ENCODE measurements at regions not wholly inside any gene's neighbourhood (a gene's known extent, or its start where the extent isn't known, plus 50 kb on each side); places are given as distances from the start of the nearest gene placed in this dataset.

DNA sequence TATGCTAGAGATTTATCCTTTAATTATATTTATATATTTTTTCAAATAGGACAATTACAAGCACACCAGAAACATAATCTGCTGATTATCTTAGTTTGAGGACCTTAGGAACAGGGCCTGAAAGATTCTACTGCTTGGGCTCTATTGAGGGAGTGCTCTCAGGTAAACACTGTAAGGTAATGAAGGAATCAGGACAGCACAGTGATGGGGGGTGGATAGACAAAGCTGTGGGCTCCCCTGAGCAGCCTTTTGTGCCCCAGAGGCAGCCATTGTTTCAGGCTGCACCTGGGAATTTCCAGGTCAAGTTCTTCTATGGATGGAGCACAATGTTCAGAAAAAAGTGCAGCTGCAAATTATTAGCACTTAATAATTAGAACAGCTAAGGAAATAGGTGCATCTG lies 848.0 kb upstream of the CADM2 start:
- Histone ChIP-seq H3K4me1 (ENCODE audit: control insufficient read depth, insufficient read depth, low read length) (peaks cover 18% of the 10 kb centered on the region), H3K36me3 (ENCODE audit: control insufficient read depth, insufficient read depth, low read length) (no peaks in the 10 kb centered on the region), H3K27ac (ENCODE audit: low read depth, low read length) (no peak overlapping the region), H3K27me3 (ENCODE audit: control insufficient read depth, insufficient read depth, low read length) (no peaks in the 10 kb centered on the region), H3K9ac (ENCODE audit: low read length) (no peak overlapping the region), H3K4me3 (ENCODE audit: low read depth, low read length) (no peak overlapping the region), H3K9me3 (ENCODE audit: control insufficient read depth, insufficient read depth, low read depth, low read length) (no peaks in the 10 kb centered on the region)

GRCh38 chr3:84125201-84125721 lies 833.5 kb upstream of the CADM2 start:
- Histone ChIP-seq H3K4me3 (ENCODE audit: low read depth, low read length) (no peak overlapping the region), H3K36me3 (ENCODE audit: control insufficient read depth, insufficient read depth, low read length) (no peaks in the 10 kb centered on the region), H3K27ac (ENCODE audit: low read depth, low read length) (no peak overlapping the region), H3K4me1 (ENCODE audit: control insufficient read depth, insufficient read depth, low read length) (no peaks in the 10 kb centered on the region), H3K27me3 (ENCODE audit: control insufficient read depth, insufficient read depth, low read length) (no peaks in the 10 kb centered on the region), H3K9me3 (ENCODE audit: control insufficient read depth, insufficient read depth, low read depth, low read length) (no peaks in the 10 kb centered on the region), H3K9ac (ENCODE audit: low read length) (no peak overlapping the region)

DNA sequence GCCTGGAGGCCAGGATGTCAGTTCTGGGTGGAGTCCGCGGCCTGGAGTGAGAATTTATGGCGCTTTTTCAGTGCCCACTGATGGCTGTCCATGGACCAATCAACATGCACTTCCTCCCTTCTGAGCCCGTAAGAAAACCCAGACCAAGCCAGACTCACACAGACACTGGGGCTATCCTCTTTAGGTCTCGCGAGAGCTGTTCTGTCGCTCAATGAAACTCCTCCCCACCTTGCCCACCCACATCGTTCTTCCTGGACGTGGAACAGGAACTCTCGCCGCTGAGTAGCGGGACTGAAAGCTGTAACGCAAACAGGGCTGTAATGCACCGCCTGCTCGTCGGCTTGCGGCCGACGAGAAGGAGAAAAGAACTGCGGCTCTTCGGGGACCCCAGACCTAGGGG lies 833.0 kb upstream of the CADM2 start:
- no peaks in the 10 kb centered on the region for H3K9me3 ChIP-seq (ENCODE audit: control insufficient read depth, insufficient read depth, low read depth, low read length)
- H3K9ac ChIP-seq (ENCODE audit: low read length), result no peak overlapping the region
- H3K4me1 ChIP-seq (ENCODE audit: control insufficient read depth, insufficient read depth, low read length), result no peaks in the 10 kb centered on the region
- H3K36me3 ChIP-seq (ENCODE audit: control insufficient read depth, insufficient read depth, low read length), result no peaks in the 10 kb centered on the region
- no peak overlapping the region for H3K4me3 ChIP-seq (ENCODE audit: low read depth, low read length)
- no peaks in the 10 kb centered on the region for H3K27me3 ChIP-seq (ENCODE audit: control insufficient read depth, insufficient read depth, low read length)
- no peak overlapping the region for H3K27ac ChIP-seq (ENCODE audit: low read depth, low read length)

DNA sequence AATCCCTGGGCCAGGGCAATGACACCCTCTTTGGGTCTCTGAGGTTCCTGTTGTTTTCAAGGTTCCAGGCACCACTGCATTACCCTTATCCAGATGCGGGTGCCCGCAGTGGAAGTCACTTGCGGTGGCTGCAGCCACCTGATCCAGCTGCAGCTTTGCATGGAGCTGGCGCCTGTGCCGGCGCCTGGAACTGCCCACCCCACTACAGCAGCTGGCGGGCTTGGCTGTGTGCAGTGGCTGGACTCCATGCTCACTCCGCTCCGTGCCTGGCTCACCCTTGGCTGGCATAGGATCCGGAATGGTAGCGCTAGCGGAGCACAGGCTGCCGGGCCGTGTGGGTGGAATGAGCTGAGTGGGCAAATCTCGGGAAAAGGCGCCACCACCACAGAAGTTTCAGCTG lies 832.6 kb upstream of the CADM2 start:
- H3K4me3 ChIP-seq (ENCODE audit: low read depth, low read length), result no peak overlapping the region
- no peaks in the 10 kb centered on the region for H3K9me3 ChIP-seq (ENCODE audit: control insufficient read depth, insufficient read depth, low read depth, low read length)
- no peak overlapping the region for H3K9ac ChIP-seq (ENCODE audit: low read length)
- no peaks in the 10 kb centered on the region for H3K27me3 ChIP-seq (ENCODE audit: control insufficient read depth, insufficient read depth, low read length)
- no peaks in the 10 kb centered on the region for H3K36me3 ChIP-seq (ENCODE audit: control insufficient read depth, insufficient read depth, low read length)
- H3K27ac ChIP-seq (ENCODE audit: low read depth, low read length), result no peak overlapping the region
- H3K4me1 ChIP-seq (ENCODE audit: control insufficient read depth, insufficient read depth, low read length), result no peaks in the 10 kb centered on the region

DNA sequence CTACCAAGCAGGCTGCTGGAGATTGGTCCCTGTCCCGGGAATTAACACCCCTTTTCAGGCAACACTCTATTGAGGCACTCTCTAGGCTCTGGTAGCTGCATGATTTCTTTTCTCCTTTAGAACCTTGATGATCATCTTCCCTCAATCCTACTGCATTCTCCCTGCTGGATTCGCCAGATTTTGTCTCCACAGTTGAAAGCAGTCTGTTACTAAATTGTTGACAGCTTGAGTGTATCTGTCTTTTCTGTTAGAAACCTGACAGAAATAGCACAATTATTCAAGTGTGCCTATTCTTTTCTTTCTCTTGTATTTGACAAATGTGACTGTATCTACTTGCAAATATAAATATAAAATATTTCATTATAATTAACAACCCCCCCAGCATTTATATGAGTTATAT lies 830.8 kb upstream of the CADM2 start:
- Histone ChIP-seq H3K36me3 (ENCODE audit: control insufficient read depth, insufficient read depth, low read length) (no peaks in the 10 kb centered on the region), H3K27me3 (ENCODE audit: control insufficient read depth, insufficient read depth, low read length) (no peaks in the 10 kb centered on the region), H3K4me3 (ENCODE audit: low read depth, low read length) (no peak overlapping the region), H3K9ac (ENCODE audit: low read length) (no peak overlapping the region), H3K27ac (ENCODE audit: low read depth, low read length) (no peak overlapping the region), H3K4me1 (ENCODE audit: control insufficient read depth, insufficient read depth, low read length) (no peaks in the 10 kb centered on the region), H3K9me3 (ENCODE audit: control insufficient read depth, insufficient read depth, low read depth, low read length) (no peaks in the 10 kb centered on the region)

DNA sequence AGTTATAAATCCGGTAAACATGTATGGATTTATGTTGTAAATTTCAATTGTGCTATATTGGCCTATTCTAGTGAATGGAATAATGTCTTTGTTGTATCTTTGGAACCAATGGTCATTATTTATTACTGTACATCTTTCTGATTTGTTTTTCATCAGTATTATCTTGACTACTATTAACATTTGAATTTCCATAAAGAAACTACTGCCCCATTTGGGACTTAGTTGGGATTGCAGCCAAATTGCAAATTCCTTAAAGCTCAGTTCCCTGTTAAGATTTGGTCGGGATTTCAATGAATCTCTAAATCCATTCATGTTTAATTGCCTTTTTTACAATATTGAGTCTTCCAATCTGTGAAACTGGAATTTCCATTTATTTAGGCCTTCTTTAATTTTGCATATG lies 822.4 kb upstream of the CADM2 start:
- Histone ChIP-seq H3K4me1 (ENCODE audit: control insufficient read depth, insufficient read depth, low read length) (no peaks in the 10 kb centered on the region), H3K36me3 (ENCODE audit: control insufficient read depth, insufficient read depth, low read length) (no peaks in the 10 kb centered on the region), H3K4me3 (ENCODE audit: low read depth, low read length) (no peak overlapping the region), H3K27me3 (ENCODE audit: control insufficient read depth, insufficient read depth, low read length) (no peaks in the 10 kb centered on the region), H3K27ac (ENCODE audit: low read depth, low read length) (no peak overlapping the region), H3K9me3 (ENCODE audit: control insufficient read depth, insufficient read depth, low read depth, low read length) (no peaks in the 10 kb centered on the region), H3K9ac (ENCODE audit: low read length) (no peak overlapping the region)

GRCh38 chr3:84140631-84141030 lies 818.2 kb upstream of the CADM2 start:
- Histone ChIP-seq H3K4me3 (ENCODE audit: low read depth, low read length) (no peak overlapping the region), H3K27me3 (ENCODE audit: control insufficient read depth, insufficient read depth, low read length) (no peaks in the 10 kb centered on the region), H3K9me3 (ENCODE audit: control insufficient read depth, insufficient read depth, low read depth, low read length) (no peaks in the 10 kb centered on the region), H3K9ac (ENCODE audit: low read length) (no peak overlapping the region), H3K36me3 (ENCODE audit: control insufficient read depth, insufficient read depth, low read length) (no peaks in the 10 kb centered on the region), H3K27ac (ENCODE audit: low read depth, low read length) (no peak overlapping the region), H3K4me1 (ENCODE audit: control insufficient read depth, insufficient read depth, low read length) (no peaks in the 10 kb centered on the region)

DNA sequence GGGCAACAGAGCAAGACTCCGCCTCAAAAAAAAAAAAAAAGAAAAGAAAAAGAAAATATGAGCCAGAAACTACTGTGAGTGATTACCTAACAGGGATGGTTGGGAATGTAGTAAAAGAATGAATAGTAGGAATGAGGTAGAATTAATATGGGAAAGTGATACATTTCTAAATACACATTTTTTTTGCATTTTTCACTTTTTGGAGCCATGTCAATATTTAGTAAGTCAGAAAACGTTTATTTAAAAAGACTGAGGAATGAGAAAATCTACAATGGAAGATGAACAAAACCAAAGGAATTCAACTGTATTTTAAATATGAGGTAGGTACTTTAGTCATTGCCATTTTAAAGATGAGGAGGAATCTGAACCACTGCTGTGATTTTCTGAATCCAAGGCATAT lies 817.2 kb upstream of the CADM2 start:
- Histone ChIP-seq H3K4me3 (ENCODE audit: low read depth, low read length) (no peak overlapping the region), H3K36me3 (ENCODE audit: control insufficient read depth, insufficient read depth, low read length) (no peaks in the 10 kb centered on the region), H3K27me3 (ENCODE audit: control insufficient read depth, insufficient read depth, low read length) (no peaks in the 10 kb centered on the region), H3K27ac (ENCODE audit: low read depth, low read length) (no peak overlapping the region), H3K4me1 (ENCODE audit: control insufficient read depth, insufficient read depth, low read length) (no peaks in the 10 kb centered on the region), H3K9ac (ENCODE audit: low read length) (no peak overlapping the region), H3K9me3 (ENCODE audit: control insufficient read depth, insufficient read depth, low read depth, low read length) (no peaks in the 10 kb centered on the region)

DNA sequence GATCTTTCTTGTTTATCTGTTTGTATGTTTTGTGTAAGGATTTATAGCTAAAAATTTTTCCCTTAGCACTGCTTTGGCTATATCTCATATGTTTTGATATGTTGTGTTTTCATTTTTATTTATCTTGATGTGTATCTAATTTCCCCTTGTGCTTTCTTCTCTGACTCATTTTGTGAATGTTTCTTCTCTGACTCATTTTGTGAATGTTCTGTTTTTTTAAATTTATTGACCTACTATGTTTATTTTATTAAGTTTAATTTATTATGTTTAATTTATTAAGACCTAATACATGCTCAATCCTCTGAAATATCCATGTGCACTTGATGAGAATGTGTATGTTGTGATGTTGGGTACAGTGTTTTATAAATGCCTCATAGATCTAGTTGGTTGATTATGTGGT lies 793.5 kb upstream of the CADM2 start:
- Histone ChIP-seq H3K36me3 (ENCODE audit: control insufficient read depth, insufficient read depth, low read length) (no peaks in the 10 kb centered on the region), H3K9ac (ENCODE audit: low read length) (no peak overlapping the region), H3K9me3 (ENCODE audit: control insufficient read depth, insufficient read depth, low read depth, low read length) (peaks cover 6% of the 10 kb centered on the region; the same call in 1 of the 2 replicates), H3K27ac (ENCODE audit: low read depth, low read length) (no peak overlapping the region), H3K4me3 (ENCODE audit: low read depth, low read length) (no peak overlapping the region), H3K27me3 (ENCODE audit: control insufficient read depth, insufficient read depth, low read length) (no peaks in the 10 kb centered on the region), H3K4me1 (ENCODE audit: control insufficient read depth, insufficient read depth, low read length) (no peaks in the 10 kb centered on the region)

DNA sequence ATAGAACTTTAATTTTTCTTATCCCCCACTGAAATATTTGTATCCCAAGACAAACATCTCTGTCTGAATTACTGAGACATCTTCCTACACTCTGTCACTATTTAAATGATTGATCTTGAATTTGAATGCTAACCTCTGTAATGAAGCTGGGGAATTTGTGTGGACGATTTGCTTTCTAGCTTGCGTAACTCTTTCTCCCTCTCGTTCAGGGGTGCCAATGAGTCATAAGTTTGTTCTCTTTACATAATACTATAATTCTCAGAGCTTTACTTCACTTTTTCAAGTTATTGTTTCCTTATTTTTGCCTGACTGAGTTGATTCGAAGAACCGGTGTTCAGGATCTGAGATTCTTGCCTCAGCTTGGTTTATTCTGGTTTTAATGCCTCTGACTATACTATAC lies 783.3 kb upstream of the CADM2 start:
- H3K4me3 ChIP-seq (ENCODE audit: low read depth, low read length), result no peak overlapping the region
- H3K9me3 ChIP-seq (ENCODE audit: control insufficient read depth, insufficient read depth, low read depth, low read length), result 0 out of 2 replicates have a peak, but pooled peaks cover 7% of the 10 kb centered on the region
- H3K27ac ChIP-seq (ENCODE audit: low read depth, low read length), result no peak overlapping the region
- no peaks in the 10 kb centered on the region for H3K36me3 ChIP-seq (ENCODE audit: control insufficient read depth, insufficient read depth, low read length)
- no peak overlapping the region for H3K9ac ChIP-seq (ENCODE audit: low read length)
- H3K27me3 ChIP-seq (ENCODE audit: control insufficient read depth, insufficient read depth, low read length), result no peaks in the 10 kb centered on the region
- no peaks in the 10 kb centered on the region for H3K4me1 ChIP-seq (ENCODE audit: control insufficient read depth, insufficient read depth, low read length)

DNA sequence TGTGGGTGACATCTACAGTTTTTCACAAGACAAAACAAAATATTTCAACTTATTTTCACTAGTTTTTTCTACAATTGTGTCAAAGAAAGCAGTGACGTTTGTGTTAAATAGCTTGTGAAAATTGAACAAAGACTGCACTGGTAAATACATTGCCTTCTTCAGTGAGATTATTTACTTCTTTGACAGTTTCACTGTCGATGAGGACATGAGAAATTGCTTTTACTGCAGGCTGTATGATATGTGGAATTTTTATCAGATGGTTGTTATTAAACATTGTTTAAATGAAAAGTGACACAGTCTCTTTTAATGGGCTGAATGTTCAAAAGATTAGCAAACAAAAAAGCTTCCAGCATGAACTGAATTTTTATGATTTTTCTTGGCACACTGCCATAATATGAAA lies 773.9 kb upstream of the CADM2 start:
- no peaks in the 10 kb centered on the region for H3K27me3 ChIP-seq (ENCODE audit: control insufficient read depth, insufficient read depth, low read length)
- H3K4me3 ChIP-seq (ENCODE audit: low read depth, low read length), result no peak overlapping the region
- H3K9ac ChIP-seq (ENCODE audit: low read length), result no peak overlapping the region
- H3K36me3 ChIP-seq (ENCODE audit: control insufficient read depth, insufficient read depth, low read length), result no peaks in the 10 kb centered on the region
- H3K27ac ChIP-seq (ENCODE audit: low read depth, low read length), result no peak overlapping the region
- H3K4me1 ChIP-seq (ENCODE audit: control insufficient read depth, insufficient read depth, low read length), result no peaks in the 10 kb centered on the region
- H3K9me3 ChIP-seq (ENCODE audit: control insufficient read depth, insufficient read depth, low read depth, low read length), result peaks cover 10% of the 10 kb centered on the region; the same call in 1 of the 2 replicates

DNA sequence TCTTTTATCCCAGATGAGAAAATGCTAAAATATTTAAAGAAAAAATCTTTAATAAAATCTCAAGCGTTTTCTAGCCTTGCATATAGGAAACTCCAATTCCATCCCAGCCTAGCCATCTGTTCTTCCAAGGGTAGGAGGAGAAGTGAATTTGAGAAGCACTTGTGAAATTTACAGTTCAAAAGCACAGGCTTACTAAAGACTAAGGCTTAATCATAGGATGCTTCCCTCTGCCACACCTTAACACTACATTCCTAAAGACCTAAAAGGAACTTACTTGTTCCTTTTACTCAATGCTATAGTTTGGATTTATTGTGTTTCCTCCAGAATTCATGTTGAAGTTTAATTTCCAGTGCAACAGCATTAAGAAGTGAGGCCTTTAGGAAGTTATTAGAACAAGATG lies 764.8 kb upstream of the CADM2 start:
- Histone ChIP-seq H3K27ac (ENCODE audit: low read depth, low read length) (peak overlapping the region; percentile 31; the same call in 1 of the 2 replicates), H3K36me3 (ENCODE audit: control insufficient read depth, insufficient read depth, low read length) (no peaks in the 10 kb centered on the region), H3K4me1 (ENCODE audit: control insufficient read depth, insufficient read depth, low read length) (0 out of 2 replicates have a peak, but pooled peaks cover 9% of the 10 kb centered on the region), H3K9me3 (ENCODE audit: control insufficient read depth, insufficient read depth, low read depth, low read length) (peaks cover 44% of the 10 kb centered on the region), H3K9ac (ENCODE audit: low read length) (peak overlapping the region; percentile 32), H3K27me3 (ENCODE audit: control insufficient read depth, insufficient read depth, low read length) (no peaks in the 10 kb centered on the region), H3K4me3 (ENCODE audit: low read depth, low read length) (no peak overlapping the region)

All from HUES6 (cell line).